PC-3 (cell line): ENCODE measurements at regions not wholly inside any gene's neighbourhood (a gene's known extent, or its start where the extent isn't known, plus 50 kb on each side); places are given as distances from the start of the nearest gene placed in this dataset.

ENCODE experiments used
- EZH2 ChIP-seq: fragments of 300-600 bp; sonication (generic); IDR thresholded peaks from one replicate; pipeline ENCODE4 v1.6.1; 2017; ENCODE audit warnings: antibody characterized with exemption, mild to moderate bottlenecking, low read length; ENCODE audit not compliant: unreplicated experiment
- EZH2phosphoT487 ChIP-seq: fragments of 300-600 bp; sonication (generic); IDR thresholded peaks from 2 replicates; pipeline ENCODE4 v1.6.1; 2018; ENCODE audit warnings: mild to moderate bottlenecking, antibody characterized with exemption, low read length, borderline replicate concordance
- TF ChIP-seq, protein P1 (sequence below): fragments of 300-600 bp; sonication (generic); conservative IDR thresholded peaks from 2 replicates; pipeline ENCODE4 v1.5.1; 2017; ENCODE audit warnings: antibody characterized with exemption, low read depth, mild to moderate bottlenecking, low read length

DNA sequence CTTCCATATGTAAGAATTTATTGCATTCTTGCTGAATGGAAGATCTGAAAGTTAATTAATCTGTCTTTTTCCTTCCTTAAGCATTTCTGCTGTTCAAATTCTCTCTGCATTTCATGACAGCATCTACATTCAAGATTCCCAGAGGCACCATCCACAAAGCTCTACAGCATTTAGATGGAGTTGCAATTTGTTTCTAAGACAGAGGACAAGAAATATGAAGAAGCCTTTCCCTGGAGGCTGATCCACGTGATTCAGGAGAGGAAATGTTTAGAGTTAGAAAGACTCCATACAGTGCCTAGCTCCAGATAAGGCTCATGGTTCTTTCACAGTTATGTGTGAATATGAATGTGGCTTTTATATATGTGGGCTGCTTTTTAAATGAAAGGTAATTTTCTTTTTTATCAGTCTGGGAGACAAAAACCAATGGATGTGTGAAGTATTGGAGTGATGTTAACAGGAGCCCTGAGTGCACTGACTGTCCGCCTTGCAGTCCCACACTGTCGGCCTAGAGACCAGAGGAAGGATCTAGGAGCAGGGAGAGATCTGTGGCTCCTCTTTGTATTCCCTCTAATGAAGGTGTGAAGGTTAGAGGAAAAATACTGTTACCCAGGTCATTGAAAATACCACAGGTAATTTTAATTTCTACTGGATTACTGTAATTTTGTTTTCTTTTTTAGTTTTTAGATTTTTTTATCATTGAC lies 686.6 kb upstream of the GJE1 start:
- TF ChIP-seq, protein P1, sequence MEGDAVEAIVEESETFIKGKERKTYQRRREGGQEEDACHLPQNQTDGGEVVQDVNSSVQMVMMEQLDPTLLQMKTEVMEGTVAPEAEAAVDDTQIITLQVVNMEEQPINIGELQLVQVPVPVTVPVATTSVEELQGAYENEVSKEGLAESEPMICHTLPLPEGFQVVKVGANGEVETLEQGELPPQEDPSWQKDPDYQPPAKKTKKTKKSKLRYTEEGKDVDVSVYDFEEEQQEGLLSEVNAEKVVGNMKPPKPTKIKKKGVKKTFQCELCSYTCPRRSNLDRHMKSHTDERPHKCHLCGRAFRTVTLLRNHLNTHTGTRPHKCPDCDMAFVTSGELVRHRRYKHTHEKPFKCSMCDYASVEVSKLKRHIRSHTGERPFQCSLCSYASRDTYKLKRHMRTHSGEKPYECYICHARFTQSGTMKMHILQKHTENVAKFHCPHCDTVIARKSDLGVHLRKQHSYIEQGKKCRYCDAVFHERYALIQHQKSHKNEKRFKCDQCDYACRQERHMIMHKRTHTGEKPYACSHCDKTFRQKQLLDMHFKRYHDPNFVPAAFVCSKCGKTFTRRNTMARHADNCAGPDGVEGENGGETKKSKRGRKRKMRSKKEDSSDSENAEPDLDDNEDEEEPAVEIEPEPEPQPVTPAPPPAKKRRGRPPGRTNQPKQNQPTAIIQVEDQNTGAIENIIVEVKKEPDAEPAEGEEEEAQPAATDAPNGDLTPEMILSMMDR: no peak
- no peak for TF ChIP-seq EZH2
- TF ChIP-seq EZH2phosphoT487: no peak
